ENCODE measurements at regions not wholly inside any gene's neighbourhood (a gene's known extent, or its start where the extent isn't known, plus 50 kb on each side); places are given as distances from the start of the nearest gene placed in this dataset.

DNA sequence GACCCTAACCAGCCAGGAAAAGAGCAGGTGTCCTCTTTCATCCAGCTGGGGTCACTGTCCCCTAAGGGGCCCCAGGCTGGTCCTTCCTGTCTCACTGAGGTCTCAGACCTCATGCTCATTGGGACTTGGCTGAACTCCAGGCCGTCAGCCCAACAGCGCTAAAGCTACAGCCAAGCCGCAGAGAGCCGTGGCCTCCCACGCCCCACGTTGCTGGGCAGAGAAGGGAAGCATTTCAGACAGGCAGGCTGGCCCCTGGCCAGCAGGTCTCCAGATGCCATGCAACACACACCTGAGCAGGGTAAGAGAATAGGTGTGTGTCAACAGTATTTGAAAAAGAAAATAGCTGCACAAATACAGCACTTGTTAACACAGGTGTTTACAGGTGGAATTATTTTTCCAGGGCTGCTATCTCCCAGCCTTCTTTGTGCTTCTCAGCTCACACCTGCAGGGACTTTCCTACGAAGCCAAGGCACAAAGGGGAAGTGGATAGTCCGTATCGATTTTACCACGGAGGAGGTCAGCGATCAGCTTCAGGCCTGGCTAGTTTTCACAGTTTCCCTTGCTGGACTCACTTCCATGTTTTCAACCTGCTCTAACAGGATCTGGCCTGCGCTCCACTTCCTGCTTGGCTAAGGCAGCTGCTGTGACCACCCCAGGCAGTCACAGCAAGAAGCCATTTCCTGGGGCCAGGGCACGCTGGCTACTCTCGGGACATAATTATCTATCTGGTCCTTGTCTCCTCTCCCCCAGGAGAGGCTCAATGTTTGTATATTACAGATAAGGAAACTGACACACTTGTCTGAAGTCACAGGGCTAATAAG is 156.1 kb upstream of the ID2 start (continued):
- TF ChIP-seq, protein P1, sequence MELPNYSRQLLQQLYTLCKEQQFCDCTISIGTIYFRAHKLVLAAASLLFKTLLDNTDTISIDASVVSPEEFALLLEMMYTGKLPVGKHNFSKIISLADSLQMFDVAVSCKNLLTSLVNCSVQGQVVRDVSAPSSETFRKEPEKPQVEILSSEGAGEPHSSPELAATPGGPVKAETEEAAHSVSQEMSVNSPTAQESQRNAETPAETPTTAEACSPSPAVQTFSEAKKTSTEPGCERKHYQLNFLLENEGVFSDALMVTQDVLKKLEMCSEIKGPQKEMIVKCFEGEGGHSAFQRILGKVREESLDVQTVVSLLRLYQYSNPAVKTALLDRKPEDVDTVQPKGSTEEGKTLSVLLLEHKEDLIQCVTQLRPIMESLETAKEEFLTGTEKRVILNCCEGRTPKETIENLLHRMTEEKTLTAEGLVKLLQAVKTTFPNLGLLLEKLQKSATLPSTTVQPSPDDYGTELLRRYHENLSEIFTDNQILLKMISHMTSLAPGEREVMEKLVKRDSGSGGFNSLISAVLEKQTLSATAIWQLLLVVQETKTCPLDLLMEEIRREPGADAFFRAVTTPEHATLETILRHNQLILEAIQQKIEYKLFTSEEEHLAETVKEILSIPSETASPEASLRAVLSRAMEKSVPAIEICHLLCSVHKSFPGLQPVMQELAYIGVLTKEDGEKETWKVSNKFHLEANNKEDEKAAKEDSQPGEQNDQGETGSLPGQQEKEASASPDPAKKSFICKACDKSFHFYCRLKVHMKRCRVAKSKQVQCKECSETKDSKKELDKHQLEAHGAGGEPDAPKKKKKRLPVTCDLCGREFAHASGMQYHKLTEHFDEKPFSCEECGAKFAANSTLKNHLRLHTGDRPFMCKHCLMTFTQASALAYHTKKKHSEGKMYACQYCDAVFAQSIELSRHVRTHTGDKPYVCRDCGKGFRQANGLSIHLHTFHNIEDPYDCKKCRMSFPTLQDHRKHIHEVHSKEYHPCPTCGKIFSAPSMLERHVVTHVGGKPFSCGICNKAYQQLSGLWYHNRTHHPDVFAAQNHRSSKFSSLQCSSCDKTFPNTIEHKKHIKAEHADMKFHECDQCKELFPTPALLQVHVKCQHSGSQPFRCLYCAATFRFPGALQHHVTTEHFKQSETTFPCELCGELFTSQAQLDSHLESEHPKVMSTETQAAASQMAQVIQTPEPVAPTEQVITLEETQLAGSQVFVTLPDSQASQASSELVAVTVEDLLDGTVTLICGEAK (IDR thresholded peaks at IDR 0.05): peak; percentile 29; the same call in 1 of the 2 replicates
- TF ChIP-seq, protein P1 (CRISPR knock-in tag; IDR thresholded peaks at IDR 0.05): no peak
- TF ChIP-seq ZNF239 (CRISPR knock-in tag; IDR thresholded peaks at IDR 0.05) (no peak), ZNF274 (IDR thresholded peaks at IDR 0.05; ENCODE audit: borderline replicate concordance, low read depth, low read length) (no peak)
- TF ChIP-seq, protein P2, sequence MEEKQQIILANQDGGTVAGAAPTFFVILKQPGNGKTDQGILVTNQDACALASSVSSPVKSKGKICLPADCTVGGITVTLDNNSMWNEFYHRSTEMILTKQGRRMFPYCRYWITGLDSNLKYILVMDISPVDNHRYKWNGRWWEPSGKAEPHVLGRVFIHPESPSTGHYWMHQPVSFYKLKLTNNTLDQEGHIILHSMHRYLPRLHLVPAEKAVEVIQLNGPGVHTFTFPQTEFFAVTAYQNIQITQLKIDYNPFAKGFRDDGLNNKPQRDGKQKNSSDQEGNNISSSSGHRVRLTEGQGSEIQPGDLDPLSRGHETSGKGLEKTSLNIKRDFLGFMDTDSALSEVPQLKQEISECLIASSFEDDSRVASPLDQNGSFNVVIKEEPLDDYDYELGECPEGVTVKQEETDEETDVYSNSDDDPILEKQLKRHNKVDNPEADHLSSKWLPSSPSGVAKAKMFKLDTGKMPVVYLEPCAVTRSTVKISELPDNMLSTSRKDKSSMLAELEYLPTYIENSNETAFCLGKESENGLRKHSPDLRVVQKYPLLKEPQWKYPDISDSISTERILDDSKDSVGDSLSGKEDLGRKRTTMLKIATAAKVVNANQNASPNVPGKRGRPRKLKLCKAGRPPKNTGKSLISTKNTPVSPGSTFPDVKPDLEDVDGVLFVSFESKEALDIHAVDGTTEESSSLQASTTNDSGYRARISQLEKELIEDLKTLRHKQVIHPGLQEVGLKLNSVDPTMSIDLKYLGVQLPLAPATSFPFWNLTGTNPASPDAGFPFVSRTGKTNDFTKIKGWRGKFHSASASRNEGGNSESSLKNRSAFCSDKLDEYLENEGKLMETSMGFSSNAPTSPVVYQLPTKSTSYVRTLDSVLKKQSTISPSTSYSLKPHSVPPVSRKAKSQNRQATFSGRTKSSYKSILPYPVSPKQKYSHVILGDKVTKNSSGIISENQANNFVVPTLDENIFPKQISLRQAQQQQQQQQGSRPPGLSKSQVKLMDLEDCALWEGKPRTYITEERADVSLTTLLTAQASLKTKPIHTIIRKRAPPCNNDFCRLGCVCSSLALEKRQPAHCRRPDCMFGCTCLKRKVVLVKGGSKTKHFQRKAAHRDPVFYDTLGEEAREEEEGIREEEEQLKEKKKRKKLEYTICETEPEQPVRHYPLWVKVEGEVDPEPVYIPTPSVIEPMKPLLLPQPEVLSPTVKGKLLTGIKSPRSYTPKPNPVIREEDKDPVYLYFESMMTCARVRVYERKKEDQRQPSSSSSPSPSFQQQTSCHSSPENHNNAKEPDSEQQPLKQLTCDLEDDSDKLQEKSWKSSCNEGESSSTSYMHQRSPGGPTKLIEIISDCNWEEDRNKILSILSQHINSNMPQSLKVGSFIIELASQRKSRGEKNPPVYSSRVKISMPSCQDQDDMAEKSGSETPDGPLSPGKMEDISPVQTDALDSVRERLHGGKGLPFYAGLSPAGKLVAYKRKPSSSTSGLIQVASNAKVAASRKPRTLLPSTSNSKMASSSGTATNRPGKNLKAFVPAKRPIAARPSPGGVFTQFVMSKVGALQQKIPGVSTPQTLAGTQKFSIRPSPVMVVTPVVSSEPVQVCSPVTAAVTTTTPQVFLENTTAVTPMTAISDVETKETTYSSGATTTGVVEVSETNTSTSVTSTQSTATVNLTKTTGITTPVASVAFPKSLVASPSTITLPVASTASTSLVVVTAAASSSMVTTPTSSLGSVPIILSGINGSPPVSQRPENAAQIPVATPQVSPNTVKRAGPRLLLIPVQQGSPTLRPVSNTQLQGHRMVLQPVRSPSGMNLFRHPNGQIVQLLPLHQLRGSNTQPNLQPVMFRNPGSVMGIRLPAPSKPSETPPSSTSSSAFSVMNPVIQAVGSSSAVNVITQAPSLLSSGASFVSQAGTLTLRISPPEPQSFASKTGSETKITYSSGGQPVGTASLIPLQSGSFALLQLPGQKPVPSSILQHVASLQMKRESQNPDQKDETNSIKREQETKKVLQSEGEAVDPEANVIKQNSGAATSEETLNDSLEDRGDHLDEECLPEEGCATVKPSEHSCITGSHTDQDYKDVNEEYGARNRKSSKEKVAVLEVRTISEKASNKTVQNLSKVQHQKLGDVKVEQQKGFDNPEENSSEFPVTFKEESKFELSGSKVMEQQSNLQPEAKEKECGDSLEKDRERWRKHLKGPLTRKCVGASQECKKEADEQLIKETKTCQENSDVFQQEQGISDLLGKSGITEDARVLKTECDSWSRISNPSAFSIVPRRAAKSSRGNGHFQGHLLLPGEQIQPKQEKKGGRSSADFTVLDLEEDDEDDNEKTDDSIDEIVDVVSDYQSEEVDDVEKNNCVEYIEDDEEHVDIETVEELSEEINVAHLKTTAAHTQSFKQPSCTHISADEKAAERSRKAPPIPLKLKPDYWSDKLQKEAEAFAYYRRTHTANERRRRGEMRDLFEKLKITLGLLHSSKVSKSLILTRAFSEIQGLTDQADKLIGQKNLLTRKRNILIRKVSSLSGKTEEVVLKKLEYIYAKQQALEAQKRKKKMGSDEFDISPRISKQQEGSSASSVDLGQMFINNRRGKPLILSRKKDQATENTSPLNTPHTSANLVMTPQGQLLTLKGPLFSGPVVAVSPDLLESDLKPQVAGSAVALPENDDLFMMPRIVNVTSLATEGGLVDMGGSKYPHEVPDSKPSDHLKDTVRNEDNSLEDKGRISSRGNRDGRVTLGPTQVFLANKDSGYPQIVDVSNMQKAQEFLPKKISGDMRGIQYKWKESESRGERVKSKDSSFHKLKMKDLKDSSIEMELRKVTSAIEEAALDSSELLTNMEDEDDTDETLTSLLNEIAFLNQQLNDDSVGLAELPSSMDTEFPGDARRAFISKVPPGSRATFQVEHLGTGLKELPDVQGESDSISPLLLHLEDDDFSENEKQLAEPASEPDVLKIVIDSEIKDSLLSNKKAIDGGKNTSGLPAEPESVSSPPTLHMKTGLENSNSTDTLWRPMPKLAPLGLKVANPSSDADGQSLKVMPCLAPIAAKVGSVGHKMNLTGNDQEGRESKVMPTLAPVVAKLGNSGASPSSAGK (IDR thresholded peaks at IDR 0.05): peak; percentile 62

All from K562 (cell line).